Astrocyte (in vitro differentiated cells and primary cell): ENCODE measurements at regions not wholly inside any gene's neighbourhood (a gene's known extent, or its start where the extent isn't known, plus 50 kb on each side); places are given as distances from the start of the nearest gene placed in this dataset.
"Not testable (repeated sequence)": the region's sequence is repeated elsewhere in the genome, so short reads cannot be mapped to it uniquely, and the experiment has no call there.

ENCODE experiments used
- DNase-seq: peaks from one replicate; pipeline ENCODE4 v3.0.0-alpha.2; 2010; ENCODE audit warnings: low read depth
- FAIRE-seq: peaks from 2 replicates; lab custom pipeline; 2011; peaks lifted over from hg19 to GRCh38; lab: Jason Lieb, UNC
- H2AFZ ChIP-seq: 2 replicates; pipeline ENCODE4 v1.6.0; 2012; ENCODE audit warnings: low read depth, low read length, inconsistent platforms
- H3K27ac ChIP-seq: 2 replicates; pipeline ENCODE4 v1.5.1; 2011; ENCODE audit warnings: low read depth, low read length, inconsistent platforms
- H3K27me3 ChIP-seq: 2 replicates; pipeline ENCODE4 v1.6.0; 2011; ENCODE audit warnings: low read length, inconsistent platforms; ENCODE audit not compliant: insufficient read depth
- H3K36me3 ChIP-seq: 2 replicates; pipeline ENCODE4 v1.5.1; 2011; ENCODE audit warnings: low read length, inconsistent platforms; ENCODE audit not compliant: insufficient read depth
- H3K4me1 ChIP-seq: 2 replicates; pipeline ENCODE4 v1.5.1; 2011; ENCODE audit warnings: low read length, inconsistent platforms; ENCODE audit not compliant: insufficient read depth
- H3K4me2 ChIP-seq: 2 replicates; pipeline ENCODE4 v1.6.0; 2012; ENCODE audit warnings: low read length, inconsistent platforms
- H3K4me3 ChIP-seq: 2 replicates; pipeline ENCODE4 v1.5.1; 2011; ENCODE audit warnings: low read depth, mild to moderate bottlenecking, low read length, inconsistent platforms; ENCODE audit not compliant: insufficient read depth
- H3K79me2 ChIP-seq: 2 replicates; pipeline ENCODE4 v1.6.0; 2012; ENCODE audit warnings: mild to moderate bottlenecking, low read length, inconsistent platforms; ENCODE audit not compliant: insufficient read depth
- H3K9ac ChIP-seq: 2 replicates; pipeline ENCODE4 v1.6.0; 2012; ENCODE audit warnings: mild to moderate bottlenecking, low read length, inconsistent platforms
- H3K9me3 ChIP-seq: 2 replicates; pipeline ENCODE4 v1.5.1; 2012; ENCODE audit warnings: low read depth, mild to moderate bottlenecking, low read length, inconsistent platforms; ENCODE audit not compliant: insufficient read depth
- H4K20me1 ChIP-seq: 2 replicates; pipeline ENCODE4 v1.6.0; 2012; ENCODE audit warnings: low read length, inconsistent platforms; ENCODE audit not compliant: insufficient read depth
- H3K27ac Mint-ChIP-seq: one replicate; pipeline ENCODE4 v1.8.0; 2021; ENCODE audit warnings: mild to moderate bottlenecking, mixed read lengths; ENCODE audit not compliant: unreplicated experiment
- H3K27me3 Mint-ChIP-seq: one replicate; pipeline ENCODE4 v1.8.0; 2021; ENCODE audit warnings: low read depth, mixed read lengths; ENCODE audit not compliant: unreplicated experiment
- H3K36me3 Mint-ChIP-seq: one replicate; pipeline ENCODE4 v1.8.0; 2021; ENCODE audit warnings: low read depth, mixed read lengths; ENCODE audit not compliant: unreplicated experiment
- H3K4me1 Mint-ChIP-seq: one replicate; pipeline ENCODE4 v1.8.0; 2021; ENCODE audit warnings: low read depth, mixed read lengths; ENCODE audit not compliant: unreplicated experiment
- H3K4me3 Mint-ChIP-seq: one replicate; pipeline ENCODE4 v1.8.0; 2021; ENCODE audit warnings: mild to moderate bottlenecking, moderate library complexity, mixed read lengths; ENCODE audit not compliant: unreplicated experiment
- H3K9me3 Mint-ChIP-seq: one replicate; pipeline ENCODE4 v1.8.0; 2021; ENCODE audit warnings: mild to moderate bottlenecking, mixed read lengths; ENCODE audit not compliant: unreplicated experiment
- EZH2 ChIP-seq: IDR thresholded peaks from 2 replicates; pipeline ENCODE4 v1.6.1; 2012; ENCODE audit warnings: mild to moderate bottlenecking, low read length, inconsistent platforms; ENCODE audit not compliant: insufficient read depth
- TF ChIP-seq, protein P1 (sequence below): IDR thresholded peaks from 2 replicates; pipeline ENCODE4 v1.5.1; 2011; ENCODE audit warnings: low read depth, mild to moderate bottlenecking, inconsistent platforms, low read length, moderate library complexity; ENCODE audit not compliant: insufficient read depth

GRCh38 chr17:73855720-73856333, 211.6 kb upstream of the SDK2 start:
- peaks cover 30% of the 10 kb centered on the region for H3K27me3 Mint-ChIP-seq
- Histone ChIP-seq H3K9me3 (no peaks in the 10 kb centered on the region), H3K79me2 (no peaks in the 10 kb centered on the region), H3K4me1 (no peaks in the 10 kb centered on the region), H3K9ac (no peak overlapping the region), H3K36me3 (no peaks in the 10 kb centered on the region), H3K4me2 (no peak overlapping the region), H3K4me3 (no peak overlapping the region), H4K20me1 (no peaks in the 10 kb centered on the region), H3K27ac (no peak overlapping the region), H3K27me3 (no peaks in the 10 kb centered on the region), H2AFZ (no peak overlapping the region)
- no peak for FAIRE-seq
- H3K9me3 Mint-ChIP-seq, result peaks cover 26% of the 10 kb centered on the region
- H3K4me1 Mint-ChIP-seq, result no peaks in the 10 kb centered on the region
- no peak overlapping the region for H3K4me3 Mint-ChIP-seq
- peak; percentile 20 for DNase-seq
- no peak overlapping the region for H3K27ac Mint-ChIP-seq
- TF ChIP-seq EZH2, result no peak
- TF ChIP-seq, protein P1, sequence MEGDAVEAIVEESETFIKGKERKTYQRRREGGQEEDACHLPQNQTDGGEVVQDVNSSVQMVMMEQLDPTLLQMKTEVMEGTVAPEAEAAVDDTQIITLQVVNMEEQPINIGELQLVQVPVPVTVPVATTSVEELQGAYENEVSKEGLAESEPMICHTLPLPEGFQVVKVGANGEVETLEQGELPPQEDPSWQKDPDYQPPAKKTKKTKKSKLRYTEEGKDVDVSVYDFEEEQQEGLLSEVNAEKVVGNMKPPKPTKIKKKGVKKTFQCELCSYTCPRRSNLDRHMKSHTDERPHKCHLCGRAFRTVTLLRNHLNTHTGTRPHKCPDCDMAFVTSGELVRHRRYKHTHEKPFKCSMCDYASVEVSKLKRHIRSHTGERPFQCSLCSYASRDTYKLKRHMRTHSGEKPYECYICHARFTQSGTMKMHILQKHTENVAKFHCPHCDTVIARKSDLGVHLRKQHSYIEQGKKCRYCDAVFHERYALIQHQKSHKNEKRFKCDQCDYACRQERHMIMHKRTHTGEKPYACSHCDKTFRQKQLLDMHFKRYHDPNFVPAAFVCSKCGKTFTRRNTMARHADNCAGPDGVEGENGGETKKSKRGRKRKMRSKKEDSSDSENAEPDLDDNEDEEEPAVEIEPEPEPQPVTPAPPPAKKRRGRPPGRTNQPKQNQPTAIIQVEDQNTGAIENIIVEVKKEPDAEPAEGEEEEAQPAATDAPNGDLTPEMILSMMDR, result no peak
- no peaks in the 10 kb centered on the region for H3K36me3 Mint-ChIP-seq

- H3K4me1 ChIP-seq, result no peaks in the 10 kb centered on the region
These were observed 212.3 kb upstream of the SDK2 start for GRCh38 chr17:73856556-73856955.

DNA sequence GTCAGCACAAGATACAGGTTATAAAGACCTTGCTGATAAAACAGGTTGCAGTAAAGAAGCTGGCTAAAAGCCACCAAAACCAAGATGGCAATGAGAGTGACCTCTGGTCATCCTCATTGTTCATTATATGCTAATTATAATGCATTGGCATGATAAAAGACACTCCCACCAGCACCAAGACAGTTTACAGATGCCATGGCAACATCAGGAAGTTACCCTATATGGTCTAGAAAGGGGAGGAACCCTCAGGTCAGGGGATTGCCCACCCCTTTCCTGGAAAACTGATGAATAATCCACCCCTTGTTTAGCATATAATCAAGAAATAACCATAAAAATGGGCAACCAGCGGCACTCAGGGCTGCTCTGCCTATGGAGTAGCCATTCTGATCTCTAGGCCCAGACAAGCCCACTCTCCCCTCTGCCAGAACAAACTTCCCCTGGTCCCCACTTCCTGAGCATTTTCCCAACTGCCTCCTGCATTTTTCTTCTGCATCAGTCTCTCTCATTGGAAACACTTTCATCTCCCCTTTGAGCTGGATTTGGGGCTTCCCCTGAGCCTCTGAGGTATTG, 215.3 kb upstream of the SDK2 start:
- H3K36me3 ChIP-seq, H3K4me3 ChIP-seq, H3K27me3 ChIP-seq, H3K4me1 Mint-ChIP-seq, H3K4me3 Mint-ChIP-seq, FAIRE-seq, H3K36me3 Mint-ChIP-seq, H3K27ac ChIP-seq, H3K4me1 ChIP-seq, H3K9me3 ChIP-seq, H2AFZ ChIP-seq, H4K20me1 ChIP-seq, DNase-seq, H3K9ac ChIP-seq, H3K4me2 ChIP-seq, H3K27ac Mint-ChIP-seq, H3K79me2 ChIP-seq: not testable (repeated sequence)
- peaks cover 33% of the 10 kb centered on the region for H3K27me3 Mint-ChIP-seq
- H3K9me3 Mint-ChIP-seq, result peaks cover 11% of the 10 kb centered on the region

More at GRCh38 chr17:73856556-73856955, 212.3 kb upstream of the SDK2 start:
- no peaks in the 10 kb centered on the region for H3K9me3 ChIP-seq
- H3K27ac ChIP-seq, result no peak overlapping the region
- H2AFZ ChIP-seq, result no peak overlapping the region
- Mint-ChIP-seq H3K4me1 (no peaks in the 10 kb centered on the region), H3K4me3 (no peak overlapping the region), H3K9me3 (peaks cover 24% of the 10 kb centered on the region), H3K27ac (no peak overlapping the region), H3K36me3 (no peaks in the 10 kb centered on the region), H3K27me3 (peaks cover 26% of the 10 kb centered on the region)
- H3K79me2 ChIP-seq, result no peaks in the 10 kb centered on the region
- no peak overlapping the region for H3K4me2 ChIP-seq
- H3K9ac ChIP-seq, result no peak overlapping the region
- FAIRE-seq, result no peak
- DNase-seq, result no peak
- no peak overlapping the region for H3K4me3 ChIP-seq
- no peak for TF ChIP-seq EZH2
- TF ChIP-seq, protein P1, result no peak
- no peaks in the 10 kb centered on the region for H3K27me3 ChIP-seq
- no peaks in the 10 kb centered on the region for H4K20me1 ChIP-seq
- no peaks in the 10 kb centered on the region for H3K36me3 ChIP-seq
